ENCODE measurements at regions not wholly inside any gene's neighbourhood (a gene's known extent, or its start where the extent isn't known, plus 50 kb on each side); places are given as distances from the start of the nearest gene placed in this dataset.

- H3K4me3 ChIP-seq (ENCODE audit: control insufficient read depth, low read depth, low read length) = no peak overlapping the region
- no peak for DNase-seq (ENCODE audit: low read depth)
- no peak for TF ChIP-seq CTCF (conservative IDR thresholded peaks at IDR 0.05; ENCODE audit: control insufficient read depth, insufficient read depth, low read depth, low read length)
Observed at GRCh38 chr13:33891196-33891742, 73.3 kb downstream of the RFC3 start.

- H3K4me3 ChIP-seq (ENCODE audit: control insufficient read depth, low read depth, low read length) = no peak overlapping the region
- no peak for TF ChIP-seq CTCF (conservative IDR thresholded peaks at IDR 0.05; ENCODE audit: control insufficient read depth, insufficient read depth, low read depth, low read length)
- no peak for DNase-seq (ENCODE audit: low read depth)
Observed at GRCh38 chr13:33893559-33893958, 75.6 kb downstream of the RFC3 start.

GRCh38 chr13:33904431-33904830 is 86.5 kb downstream of the RFC3 start:
- TF ChIP-seq CTCF (conservative IDR thresholded peaks at IDR 0.05; ENCODE audit: control insufficient read depth, insufficient read depth, low read depth, low read length) = no peak

GRCh38 chr13:33908116-33908515 is 90.2 kb downstream of the RFC3 start:
- no peak for DNase-seq (ENCODE audit: low read depth)
- TF ChIP-seq CTCF (conservative IDR thresholded peaks at IDR 0.05; ENCODE audit: control insufficient read depth, insufficient read depth, low read depth, low read length) = no peak
- H3K4me3 ChIP-seq (ENCODE audit: control insufficient read depth, low read depth, low read length) = no peak overlapping the region

More at GRCh38 chr13:33904431-33904830, 86.5 kb downstream of the RFC3 start:
- DNase-seq (ENCODE audit: low read depth) = no peak
- no peak overlapping the region for H3K4me3 ChIP-seq (ENCODE audit: control insufficient read depth, low read depth, low read length)

- DNase-seq (ENCODE audit: low read depth) = no peak
- no peak overlapping the region for H3K4me3 ChIP-seq (ENCODE audit: control insufficient read depth, low read depth, low read length)
- TF ChIP-seq CTCF (conservative IDR thresholded peaks at IDR 0.05; ENCODE audit: control insufficient read depth, insufficient read depth, low read depth, low read length) = no peak
Observed at GRCh38 chr13:33910255-33910654, 92.3 kb downstream of the RFC3 start.

- TF ChIP-seq CTCF (conservative IDR thresholded peaks at IDR 0.05; ENCODE audit: control insufficient read depth, insufficient read depth, low read depth, low read length) = no peak
- no peak overlapping the region for H3K4me3 ChIP-seq (ENCODE audit: control insufficient read depth, low read depth, low read length)
- no peak for DNase-seq (ENCODE audit: low read depth)
Observed at GRCh38 chr13:33911521-33911920, 93.6 kb downstream of the RFC3 start.

GRCh38 chr13:33913829-33914228 is 95.9 kb downstream of the RFC3 start:
- no peak for TF ChIP-seq CTCF (conservative IDR thresholded peaks at IDR 0.05; ENCODE audit: control insufficient read depth, insufficient read depth, low read depth, low read length)
- no peak overlapping the region for H3K4me3 ChIP-seq (ENCODE audit: control insufficient read depth, low read depth, low read length)
- no peak for DNase-seq (ENCODE audit: low read depth)
